ENCODE measurements at regions not wholly inside any gene's neighbourhood (a gene's known extent, or its start where the extent isn't known, plus 50 kb on each side); places are given as distances from the start of the nearest gene placed in this dataset.

GRCh38 chr22:48872271-48873190, 955.1 kb downstream of the BRD1 start:
- H3K27ac ChIP-seq = no peak overlapping the region
- 71 to 78% (median 74%) methylated on average over 10 to 21 of the region's 21 CpGs for WGBS, 4 donors
- H3K9me3 ChIP-seq (replicated peaks in 1 of 3) = no peaks in the 10 kb centered on the region
- no peaks in the 10 kb centered on the region for H3K4me1 ChIP-seq (replicated peaks in 1 of 2)
- intact Hi-C loops (cut with DNase I) = no loop called here
- no peak overlapping the region for H3K4me3 ChIP-seq
- no peaks in the 10 kb centered on the region for H3K27me3 ChIP-seq
- no peaks in the 10 kb centered on the region for H3K36me3 ChIP-seq (replicated peaks in 1 of 2)
- DNase-seq = no peak
- TF ChIP-seq CTCF (IDR thresholded peaks at IDR 0.05) (no peak), POLR2A (IDR thresholded peaks at IDR 0.05) (no peak)

- Histone ChIP-seq H3K27me3 (no peaks in the 10 kb centered on the region), H3K9me3 (replicated peaks in 1 of 3) (no peaks in the 10 kb centered on the region), H3K4me1 (replicated peaks in 1 of 2) (no peaks in the 10 kb centered on the region), H3K36me3 (replicated peaks in 1 of 2) (no peaks in the 10 kb centered on the region), H3K4me3 (no peak overlapping the region), H3K27ac (no peak overlapping the region)
- intact Hi-C loops (cut with DNase I) = no loop called here
- DNase-seq = no peak
- 68 to 76% (median 76%) methylated on average over 7 to 12 of the region's 12 CpGs for WGBS, 4 donors
- no peak for TF ChIP-seq POLR2A (IDR thresholded peaks at IDR 0.05)
- TF ChIP-seq CTCF (IDR thresholded peaks at IDR 0.05) = no peak
These were observed 956.4 kb downstream of the BRD1 start for GRCh38 chr22:48871176-48871840.

GRCh38 chr22:48870436-48870835, 957.2 kb downstream of the BRD1 start:
- no peak for TF ChIP-seq POLR2A (IDR thresholded peaks at IDR 0.05)
- TF ChIP-seq CTCF (IDR thresholded peaks at IDR 0.05) = no peak
- no peaks in the 10 kb centered on the region for H3K9me3 ChIP-seq (replicated peaks in 1 of 3)
- no peak for DNase-seq
- no peaks in the 10 kb centered on the region for H3K36me3 ChIP-seq (replicated peaks in 1 of 2)
- H3K4me1 ChIP-seq (replicated peaks in 1 of 2) = no peaks in the 10 kb centered on the region
- 66 to 83% (median 71%) methylated on average over 11 to 13 of the region's 13 CpGs for WGBS, 4 donors
- H3K4me3 ChIP-seq = no peak overlapping the region
- H3K27ac ChIP-seq = no peak overlapping the region
- H3K27me3 ChIP-seq = no peaks in the 10 kb centered on the region
- intact Hi-C loops (cut with DNase I) = no loop called here

- no peak for TF ChIP-seq POLR2A (IDR thresholded peaks at IDR 0.05)
- TF ChIP-seq CTCF (IDR thresholded peaks at IDR 0.05) = no peak
- Histone ChIP-seq H3K27me3 (no peaks in the 10 kb centered on the region), H3K27ac (no peak overlapping the region), H3K36me3 (replicated peaks in 1 of 2) (no peaks in the 10 kb centered on the region), H3K4me1 (replicated peaks in 1 of 2) (no peaks in the 10 kb centered on the region), H3K4me3 (no peak overlapping the region), H3K9me3 (replicated peaks in 1 of 3) (no peaks in the 10 kb centered on the region)
- WGBS, 4 donors = 76 to 88% (median 83%) methylated on average over 5 of the region's 5 CpGs
- intact Hi-C loops (cut with DNase I) = no loop called here
- DNase-seq = no peak
These were observed 957.9 kb downstream of the BRD1 start for GRCh38 chr22:48869788-48870187.

Measured in adrenal gland (tissue), 9 donors.